ENCODE measurements at regions not wholly inside any gene's neighbourhood (a gene's known extent, or its start where the extent isn't known, plus 50 kb on each side); places are given as distances from the start of the nearest gene placed in this dataset.
"Not testable (repeated sequence)": the region's sequence is repeated elsewhere in the genome, so short reads cannot be mapped to it uniquely, and the experiment has no call there.

DNA sequence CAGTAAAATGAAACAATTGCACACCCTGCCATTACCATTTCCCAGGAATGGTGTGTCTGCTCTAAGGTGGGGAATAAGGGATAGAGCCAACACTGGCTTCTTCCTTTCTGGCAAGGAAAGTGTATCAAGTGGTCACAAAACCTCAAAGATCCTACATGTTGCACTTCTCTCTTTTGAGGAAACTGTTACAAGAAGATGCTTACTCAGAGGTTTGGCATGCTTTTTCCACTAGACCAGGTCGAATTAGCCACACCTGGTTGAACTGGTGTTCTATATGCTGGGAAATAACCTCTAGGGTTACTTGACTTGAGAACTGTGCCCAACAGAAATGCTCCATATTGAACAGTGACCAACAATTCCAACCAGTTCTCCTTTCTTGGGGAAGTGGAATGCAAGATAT lies 102.9 kb downstream of the LRRN1 start:
- DNase-seq, result no peak

DNA sequence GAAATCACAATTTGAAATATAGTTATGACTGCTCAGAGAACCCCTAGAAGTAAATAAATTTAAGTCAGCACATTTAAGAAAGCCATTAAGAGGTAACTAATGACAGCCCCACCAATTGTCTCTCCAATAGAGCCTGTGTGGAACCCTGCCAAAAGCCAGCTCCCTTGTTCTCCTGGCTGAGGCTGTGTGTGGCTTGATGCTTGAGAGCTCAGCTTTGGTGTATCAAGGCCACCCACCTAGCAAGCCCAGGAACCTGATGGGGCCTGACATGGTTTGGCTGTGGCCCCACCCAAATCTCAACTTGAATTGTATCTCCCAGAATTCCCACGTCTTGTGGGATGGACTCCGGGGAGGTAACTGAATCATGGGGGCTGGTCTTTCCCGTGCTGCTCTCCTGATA lies 106.9 kb downstream of the LRRN1 start:
- no peak for DNase-seq

DNA sequence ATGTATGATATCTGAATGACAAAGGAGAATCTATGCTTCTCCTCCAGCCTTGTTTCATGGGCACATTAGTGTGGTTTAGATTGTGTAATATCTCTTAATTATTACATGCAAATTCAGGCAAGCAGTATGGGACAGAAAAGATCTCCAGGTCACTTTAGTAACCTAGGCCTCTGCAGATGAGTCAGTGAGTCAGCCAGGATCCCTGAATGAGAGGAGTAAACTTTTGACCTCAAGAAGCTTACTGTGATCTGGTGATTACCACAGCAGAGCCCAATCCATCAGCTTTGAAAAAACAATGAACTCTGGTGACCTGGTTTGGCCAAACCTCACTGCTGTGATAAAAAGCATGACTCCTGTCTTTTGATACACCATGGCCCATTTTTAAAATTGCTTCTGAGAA lies 107.8 kb downstream of the LRRN1 start:
- DNase-seq, result no peak

DNA sequence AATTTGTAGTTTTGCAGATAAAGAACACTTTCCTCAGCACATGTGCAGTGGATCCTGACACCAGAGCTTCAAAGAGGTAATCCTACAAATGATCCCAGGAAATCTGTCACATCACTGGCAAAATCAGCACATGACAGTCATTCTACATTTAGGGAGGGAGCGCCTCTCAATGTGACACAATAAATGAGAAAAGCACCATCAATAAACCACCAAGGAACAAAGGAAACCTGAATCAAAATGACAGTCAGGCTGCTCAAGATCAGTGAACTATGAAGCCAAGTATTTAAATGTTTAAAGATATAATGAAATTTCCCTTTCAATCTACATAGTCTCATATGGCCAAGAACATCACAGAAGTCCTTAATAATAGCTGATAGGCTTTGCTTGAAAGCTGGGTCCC lies 119.5 kb downstream of the LRRN1 start:
- DNase-seq, result no peak

DNA sequence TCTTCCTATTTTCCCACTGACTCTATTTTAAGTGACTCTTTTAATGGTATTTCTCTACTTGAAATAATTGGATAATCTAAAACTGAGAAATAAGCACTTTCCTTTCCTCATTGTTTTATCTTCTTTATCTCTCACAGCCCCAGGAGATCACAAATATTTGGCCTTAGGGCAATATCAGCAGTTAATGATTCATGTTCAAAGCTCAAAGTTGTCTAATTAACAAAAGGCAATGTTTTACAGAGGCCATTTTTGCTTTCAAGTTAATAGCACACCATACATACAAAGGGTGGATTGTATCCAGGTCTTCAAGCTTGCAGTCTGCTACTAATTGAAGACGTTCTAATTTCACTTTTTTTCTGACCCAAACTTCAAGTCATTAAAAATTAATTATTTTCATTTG lies 120.1 kb downstream of the LRRN1 start:
- no peak for DNase-seq

DNA sequence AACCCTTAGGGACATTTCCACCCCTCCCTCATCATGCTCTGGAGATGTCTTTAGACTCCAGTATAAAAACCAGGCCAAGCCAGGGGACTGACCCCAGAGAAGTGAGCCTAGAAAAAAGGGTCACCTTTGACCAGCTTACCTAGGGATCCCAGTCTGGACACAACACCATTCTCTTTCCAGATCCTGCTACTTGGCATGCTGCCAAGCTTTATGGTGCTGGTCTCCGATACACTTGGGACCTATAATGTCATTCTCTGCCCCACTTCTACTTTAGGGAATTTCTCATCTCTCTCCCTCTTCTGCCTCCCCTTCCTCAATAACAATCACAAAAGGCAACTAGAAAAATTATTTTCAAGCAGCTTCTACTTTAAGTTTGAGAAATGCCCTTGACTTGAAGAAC lies 124.4 kb downstream of the LRRN1 start:
- no peak for DNase-seq

DNA sequence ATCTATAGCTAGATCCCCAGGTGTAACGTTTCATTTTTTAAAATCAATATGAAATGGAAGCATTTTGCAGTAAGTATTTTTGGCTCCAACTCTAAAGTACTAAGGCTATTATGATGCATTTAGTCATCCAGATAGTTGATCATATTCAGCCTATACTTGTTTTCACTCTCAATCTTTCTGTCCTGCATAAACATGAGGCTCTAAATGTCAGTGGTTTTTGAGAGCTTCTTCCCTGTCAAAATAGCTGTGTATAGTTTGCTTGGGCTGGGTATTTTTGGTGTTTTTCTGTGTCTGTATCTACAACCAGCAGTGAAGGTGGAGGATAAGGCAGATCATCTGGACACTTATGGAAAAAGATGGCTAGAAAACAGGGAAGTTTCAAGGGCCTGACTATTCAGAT lies 128.0 kb downstream of the LRRN1 start:
- DNase-seq, result no peak

DNA sequence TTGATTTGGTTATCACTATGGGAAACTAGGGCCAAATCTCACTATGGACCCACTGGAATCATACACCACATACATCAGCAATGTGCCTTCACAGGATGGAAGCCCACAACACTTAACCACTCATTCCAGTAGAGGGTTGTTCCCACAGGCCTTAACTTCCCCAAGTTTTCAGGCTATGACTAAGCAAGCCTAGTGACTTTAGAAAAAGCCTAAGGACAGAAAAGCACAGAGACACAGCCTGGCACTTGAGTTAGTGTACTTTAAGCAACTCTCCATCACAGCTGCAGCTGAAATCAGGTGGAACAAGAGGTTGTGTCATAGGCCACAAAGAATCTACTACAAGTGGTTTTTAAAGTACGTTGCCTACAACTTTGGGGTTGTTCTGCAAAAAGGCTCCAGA lies 128.7 kb downstream of the LRRN1 start:
- peak; percentile 12 for DNase-seq

DNA sequence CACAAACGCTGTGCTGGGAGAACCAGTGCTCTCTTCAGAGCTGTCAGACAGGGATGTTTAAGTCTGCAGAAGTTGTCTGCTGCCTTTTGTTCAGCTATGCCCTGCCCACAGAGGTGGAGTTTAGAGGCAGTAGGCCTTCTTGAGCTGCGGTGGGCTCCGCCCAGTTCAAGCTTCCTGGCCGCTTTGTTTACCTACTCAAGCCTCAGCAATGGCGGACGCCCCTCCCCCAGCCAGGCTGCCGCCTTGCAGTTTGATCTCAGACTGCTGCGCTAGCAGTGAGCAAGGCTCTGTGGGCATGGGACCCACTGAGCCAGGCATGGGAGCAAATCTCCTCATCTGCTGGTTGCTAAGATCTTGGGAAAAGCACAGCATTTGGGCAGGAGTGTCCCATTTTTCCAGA lies 142.1 kb downstream of the LRRN1 start:
- DNase-seq, result not testable (repeated sequence)

DNA sequence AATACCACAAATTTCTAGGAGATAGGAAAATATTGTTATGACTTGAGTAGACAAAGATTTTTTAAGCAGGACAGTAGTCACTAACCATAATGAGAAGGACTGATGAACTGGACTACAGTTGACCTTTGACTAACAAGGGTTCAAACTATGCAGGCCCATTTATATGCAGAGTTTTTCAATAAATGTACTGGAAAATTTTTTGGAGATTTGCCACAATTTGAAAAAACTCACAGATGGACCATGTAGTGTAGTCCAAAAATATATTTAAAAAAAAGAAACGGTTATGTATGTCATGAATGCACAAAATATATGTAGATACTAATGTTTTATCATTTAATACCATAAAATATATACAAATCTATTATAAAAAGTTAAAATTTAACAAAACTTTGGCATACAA lies 151.8 kb downstream of the LRRN1 start:
- no peak for DNase-seq

DNA sequence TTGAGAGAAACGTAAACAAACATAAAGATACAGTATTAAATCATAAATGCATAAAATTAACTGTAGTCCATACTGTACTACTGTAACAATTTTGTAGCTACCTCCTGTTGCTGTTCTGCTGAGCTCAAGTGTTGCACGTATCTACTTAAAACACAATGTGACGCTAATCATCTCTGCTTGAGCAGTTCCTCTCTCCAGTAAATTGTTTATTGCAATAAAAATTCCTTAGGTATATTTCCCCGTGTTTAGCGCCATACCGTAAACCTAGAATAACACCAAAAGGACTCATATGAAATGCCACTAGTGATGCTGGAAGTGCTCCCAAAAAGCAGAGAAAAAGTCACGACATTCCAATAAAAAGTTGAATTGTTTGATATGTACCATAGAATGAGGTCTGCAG lies 152.3 kb downstream of the LRRN1 start:
- no peak for DNase-seq

DNA sequence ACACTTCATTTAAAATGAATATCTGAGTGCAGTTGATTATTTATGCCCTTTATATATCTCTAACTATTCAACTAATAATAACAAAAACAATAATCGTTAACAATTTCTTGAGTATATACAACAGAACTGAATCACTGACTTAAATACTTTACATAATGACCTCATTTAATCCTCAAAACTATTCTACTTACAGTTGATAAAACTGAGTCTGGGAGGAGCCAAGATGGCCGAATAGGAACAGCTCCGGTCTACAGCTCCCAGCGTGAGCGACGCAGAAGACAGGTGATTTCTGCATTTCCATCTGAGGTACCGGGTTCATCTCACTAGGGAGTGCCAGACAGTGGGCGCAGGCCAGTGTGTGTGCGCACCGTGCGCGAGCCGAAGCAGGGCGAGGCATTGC lies 163.6 kb downstream of the LRRN1 start:
- DNase-seq, result peak; percentile 18

DNA sequence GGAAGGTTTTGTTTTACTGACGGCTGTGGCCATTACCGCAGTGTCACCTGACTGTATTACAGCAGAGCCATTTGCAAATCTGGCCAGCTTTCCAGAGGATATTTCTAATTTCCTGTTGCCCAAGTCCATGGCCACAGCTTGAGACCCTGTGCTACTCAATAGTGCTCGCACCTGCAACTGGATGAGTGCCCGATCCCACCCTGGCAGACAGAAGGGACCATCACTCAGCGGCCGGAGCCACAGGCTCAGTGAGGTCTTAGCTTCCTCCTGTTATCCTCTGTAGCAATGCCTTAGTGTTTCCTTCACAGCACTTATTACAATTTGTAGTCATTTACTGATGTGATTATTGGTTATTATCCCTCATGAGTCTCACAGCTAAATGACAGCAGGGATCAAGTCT lies 184.8 kb downstream of the LRRN1 start:
- DNase-seq, result no peak

DNA sequence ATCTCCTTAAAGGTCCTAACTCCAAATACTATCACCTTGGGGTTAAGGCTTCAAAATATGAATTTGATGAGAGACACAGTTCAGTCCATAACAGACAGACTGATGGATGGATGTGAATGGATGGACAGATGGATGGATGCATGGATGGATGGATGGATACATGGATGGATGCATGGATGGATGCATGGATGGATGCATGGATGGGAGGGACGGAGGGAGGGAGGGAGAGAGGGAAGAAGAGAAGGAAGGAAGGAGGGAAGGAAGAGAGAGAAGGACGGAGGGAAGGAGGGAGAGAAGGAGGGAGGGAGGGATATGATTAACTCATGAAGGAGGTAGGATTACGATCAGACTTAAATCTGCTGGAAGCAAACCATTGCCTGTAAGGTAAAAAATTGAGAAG lies 192.4 kb downstream of the LRRN1 start:
- DNase-seq, result no peak

DNA sequence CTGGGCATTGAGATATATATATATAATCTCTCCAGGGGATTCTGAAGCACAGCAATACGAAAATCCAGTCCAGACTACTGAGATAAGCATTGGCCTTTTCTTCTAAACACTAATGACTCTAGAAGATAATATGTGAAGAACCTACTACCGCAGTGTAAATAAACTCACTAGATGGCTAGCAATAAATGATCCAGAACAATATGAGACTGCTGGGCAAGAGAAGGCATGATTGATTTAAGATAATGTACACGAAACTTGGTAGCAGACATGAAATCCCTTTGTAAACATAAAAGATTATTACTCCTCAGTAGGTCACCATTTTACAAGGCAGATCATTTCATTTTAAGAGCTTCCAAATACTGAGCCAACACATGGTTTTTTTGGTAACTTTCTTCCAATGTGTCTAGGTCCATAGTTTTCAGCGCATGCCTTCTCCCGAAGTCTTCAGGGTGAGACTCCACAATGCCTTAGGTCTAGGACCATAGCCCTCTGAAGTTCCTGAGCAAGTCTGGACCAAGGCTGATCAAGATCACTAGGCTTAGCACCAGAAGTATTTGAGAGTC lies 193.2 kb downstream of the LRRN1 start:
- DNase-seq, result peak; percentile 22

DNA sequence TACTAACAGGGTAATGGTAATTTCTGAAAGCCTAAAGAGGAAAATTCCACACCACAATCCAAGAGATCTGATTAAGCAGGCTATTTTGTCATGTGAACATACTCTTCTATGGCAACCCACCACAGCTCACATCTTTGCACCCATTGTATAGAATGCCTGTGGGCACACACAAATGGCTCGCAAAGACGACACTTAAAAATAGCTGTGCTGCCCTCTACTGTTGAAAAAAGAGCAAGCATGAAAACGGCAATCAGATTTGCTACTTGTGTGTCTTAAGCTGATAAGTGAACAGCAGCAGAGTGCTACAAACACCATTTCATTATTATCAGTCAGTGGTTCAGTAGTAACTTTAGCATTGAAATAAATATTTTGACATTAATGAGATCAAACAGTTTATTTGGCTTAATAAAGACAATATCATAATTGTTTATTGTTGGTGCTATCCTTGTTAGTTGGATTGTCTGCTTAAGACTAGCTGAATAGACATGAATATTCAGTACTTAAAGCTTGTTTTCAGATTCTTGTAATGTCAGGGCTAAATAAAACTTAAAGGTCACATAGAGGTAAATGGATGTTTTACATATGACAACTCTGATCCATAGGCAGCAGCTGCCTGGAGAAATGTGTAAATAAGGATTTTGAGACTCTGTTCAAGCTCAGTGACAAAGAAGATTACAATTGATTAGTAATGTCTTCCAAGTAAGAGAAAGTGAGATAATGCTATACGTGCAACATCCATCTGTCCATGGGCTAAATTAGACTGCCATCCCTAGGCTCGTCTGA lies 199.1 kb downstream of the LRRN1 start:
- DNase-seq, result peak; percentile 61

DNA sequence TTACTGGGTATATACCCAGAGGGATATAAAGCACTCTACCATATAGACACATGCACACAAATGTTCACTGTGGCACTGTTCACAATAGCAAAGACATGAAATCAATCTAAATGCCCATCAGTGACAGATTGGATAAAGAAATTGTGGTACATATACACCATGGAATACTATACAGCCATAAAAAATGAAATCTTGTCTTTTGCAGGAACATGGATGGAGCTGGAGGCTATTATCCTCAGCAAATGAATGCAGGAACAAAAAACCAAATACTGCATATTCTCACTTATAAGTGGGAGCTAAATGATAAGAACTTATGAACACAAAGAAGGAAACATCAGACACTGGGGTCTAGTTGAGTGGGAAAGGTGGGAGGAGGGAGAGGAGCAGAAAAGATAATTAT lies 200.1 kb downstream of the LRRN1 start:
- DNase-seq, result not testable (repeated sequence)

DNA sequence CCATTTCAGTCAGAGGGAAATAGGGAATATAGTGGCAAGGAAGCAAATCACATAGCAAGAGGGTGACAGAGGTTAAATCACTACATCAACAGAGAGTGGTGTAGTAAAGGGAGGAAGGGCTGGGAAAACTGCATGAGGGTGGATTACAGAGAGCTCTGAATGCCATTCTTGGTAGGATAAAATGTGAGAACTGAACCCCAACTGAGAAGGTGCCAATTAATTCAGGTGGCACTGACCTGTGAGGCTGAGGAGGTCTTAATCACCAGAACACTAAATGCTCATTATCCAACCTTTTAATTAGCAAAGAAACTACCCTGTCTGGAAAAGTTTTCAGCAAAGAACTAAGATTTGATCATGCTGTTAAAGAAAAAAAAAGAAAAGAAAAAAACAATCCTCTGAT lies 202.7 kb downstream of the LRRN1 start:
- no peak for DNase-seq

DNA sequence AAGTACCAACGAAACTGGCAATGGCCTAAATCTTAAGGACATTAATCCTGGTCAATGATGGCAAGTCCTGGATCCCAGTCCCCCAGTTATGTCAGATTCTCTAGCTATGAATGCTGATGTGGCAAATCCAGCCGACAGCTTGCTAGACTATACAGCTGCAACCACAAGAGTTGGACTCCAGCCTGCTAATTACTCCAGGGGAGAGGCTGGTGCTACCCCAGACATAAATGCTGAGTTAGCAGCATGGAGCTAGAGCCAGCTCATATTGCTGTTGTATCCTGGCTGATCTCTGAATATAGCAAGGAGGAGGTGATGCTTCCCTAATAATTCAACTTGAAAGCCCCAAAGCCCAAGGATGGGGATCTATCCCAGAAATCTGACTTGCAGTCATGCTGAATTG lies 207.1 kb downstream of the LRRN1 start:
- no peak for DNase-seq

DNA sequence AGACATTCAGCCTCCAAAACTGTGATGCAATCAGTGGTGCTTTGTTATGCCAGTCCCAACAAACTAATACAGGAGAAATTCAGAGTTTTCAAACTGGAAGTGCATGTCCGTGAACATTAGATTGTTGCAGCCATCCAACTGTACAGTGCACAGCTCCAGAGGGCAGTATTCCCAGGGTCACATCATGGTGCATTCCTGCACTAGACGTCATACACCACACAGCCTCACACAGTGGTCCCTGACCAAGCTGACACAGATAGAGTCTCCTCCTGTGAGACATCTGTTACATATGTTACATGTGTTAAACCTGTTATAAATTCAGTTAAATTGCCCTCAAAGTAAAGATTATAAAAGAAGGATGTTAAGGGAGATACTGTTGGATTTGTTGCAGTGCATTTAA lies 209.0 kb downstream of the LRRN1 start:
- DNase-seq, result no peak

DNA sequence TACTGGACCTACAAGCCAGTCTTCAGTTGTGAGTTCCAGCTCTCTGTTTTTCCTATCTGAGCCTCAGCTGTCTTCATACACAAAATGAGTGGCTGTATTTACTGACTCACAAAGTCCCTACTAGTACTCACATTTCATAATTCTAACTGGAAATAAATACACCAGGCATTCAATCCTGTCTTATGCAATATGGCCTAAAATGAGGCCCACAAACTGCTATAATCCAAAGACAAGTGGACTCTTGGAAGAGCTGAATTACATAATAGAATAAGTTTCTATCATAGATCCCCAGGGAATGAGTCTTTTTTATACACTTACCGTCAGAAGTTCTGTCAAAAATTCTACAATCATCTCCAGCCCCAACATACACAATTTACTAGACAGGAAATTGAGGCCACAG lies 211.9 kb downstream of the LRRN1 start:
- DNase-seq, result no peak

DNA sequence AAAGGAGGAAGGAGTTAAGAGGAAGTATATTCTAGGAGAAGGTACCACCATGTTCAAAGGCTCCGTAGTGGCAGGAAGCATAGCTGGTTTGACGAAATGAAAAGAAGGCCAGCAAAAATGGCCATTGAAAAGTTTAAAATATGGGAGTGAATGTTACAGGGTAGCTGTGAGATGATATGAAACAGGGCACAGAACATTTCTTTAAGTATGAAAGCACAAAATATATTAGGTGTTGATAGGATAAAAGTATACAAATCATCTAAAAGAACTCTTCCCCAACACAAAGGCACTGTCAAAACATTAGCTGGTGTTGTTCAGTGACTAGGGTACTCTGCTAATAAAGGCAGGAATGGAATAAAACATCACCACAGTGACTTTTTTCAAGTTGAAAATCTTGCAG lies 216.2 kb downstream of the LRRN1 start:
- no peak for DNase-seq

DNA sequence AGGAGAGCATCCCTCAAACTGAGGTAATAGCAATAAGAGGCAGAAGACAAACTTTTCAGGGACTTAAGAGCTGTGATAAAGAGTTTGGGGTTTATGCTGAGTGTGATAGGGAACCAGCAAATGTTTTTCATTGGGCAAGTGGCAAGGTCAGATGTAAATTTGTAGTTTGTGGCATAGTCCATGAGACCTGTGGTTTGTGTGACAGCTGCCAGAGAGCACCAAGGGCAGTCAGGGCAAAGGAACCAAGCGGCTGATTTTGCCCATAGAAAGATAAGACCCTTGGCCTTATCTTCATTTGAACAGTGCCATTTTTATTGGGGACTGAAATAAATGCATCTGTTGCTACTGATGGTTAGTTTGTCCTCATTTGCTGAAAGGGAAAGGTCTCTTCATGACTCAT lies 220.3 kb downstream of the LRRN1 start:
- no peak for DNase-seq

DNA sequence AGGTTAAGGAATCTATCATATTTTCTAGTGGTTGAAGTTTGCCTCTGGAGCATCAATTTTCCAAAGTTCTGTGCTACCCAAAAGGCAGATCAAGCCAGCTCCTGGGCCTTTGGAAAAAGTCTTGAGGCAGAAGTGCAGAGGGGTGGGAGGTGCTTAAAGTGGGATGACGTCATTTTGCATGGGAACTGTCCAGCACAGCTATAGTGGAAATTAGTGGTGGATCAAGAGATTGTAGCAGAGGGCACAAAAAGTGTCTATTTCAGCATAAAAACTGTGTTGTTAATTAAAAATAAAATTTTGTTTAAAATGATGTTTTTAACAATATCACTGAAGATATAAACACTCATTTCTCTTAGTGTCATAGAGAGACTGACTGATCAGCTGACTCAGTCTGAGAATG lies 221.9 kb downstream of the LRRN1 start:
- DNase-seq, result no peak

DNA sequence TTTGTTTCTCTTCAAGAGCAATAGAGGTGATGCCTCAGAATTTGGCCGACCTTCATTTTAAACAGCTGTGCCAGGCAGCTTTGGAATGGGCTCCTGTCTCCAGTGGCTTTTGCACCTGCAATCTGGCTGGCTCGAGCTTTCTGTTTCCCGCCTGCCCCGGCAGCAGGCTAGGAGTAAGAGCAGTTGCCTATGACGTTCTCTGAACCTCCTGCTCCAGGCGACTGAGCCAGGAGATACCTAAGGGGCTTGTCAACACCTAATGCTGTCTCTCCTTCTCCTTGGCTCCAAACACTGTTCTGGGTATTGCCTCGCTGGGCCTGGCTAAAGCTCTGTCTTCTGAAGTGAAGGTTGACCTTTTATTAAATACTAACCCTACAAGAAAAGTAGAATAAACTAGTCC lies 229.9 kb downstream of the LRRN1 start:
- DNase-seq, result no peak
